RWPE2 (cell line): ENCODE measurements at regions not wholly inside any gene's neighbourhood (a gene's known extent, or its start where the extent isn't known, plus 50 kb on each side); places are given as distances from the start of the nearest gene placed in this dataset.
A peak's percentile ranks its signal among the peaks of the same experiment; 100 is the strongest.

ENCODE experiments used
- ATAC-seq: fragments of 200-7000 bp; cut with Tn5 transposase; 3 replicates; pipeline ENCODE4 v1.9.1; 2021; ENCODE audit warnings: low read depth
- DNase-seq: peaks from one replicate; pipeline ENCODE4 v3.0.0-alpha.2; 2020; ENCODE audit warnings: low spot score
- H3K27ac ChIP-seq: fragments of 450-650 bp; 2 replicates; pipeline ENCODE4 v1.5.1; 2017; ENCODE audit warnings: mild to moderate bottlenecking; ENCODE audit not compliant: poor library complexity, severe bottlenecking
- H3K27me3 ChIP-seq: fragments of 250-450 bp; sonication (Bioruptor Pico); 2 replicates; pipeline ENCODE4 v1.5.1; 2021; ENCODE audit warnings: mild to moderate bottlenecking, moderate library complexity; ENCODE audit not compliant: insufficient read depth, poor library complexity, severe bottlenecking
- H3K36me3 ChIP-seq: fragments of 250-450 bp; sonication (Bioruptor Pico); 2 replicates; pipeline ENCODE4 v1.5.1; 2020; ENCODE audit warnings: low read depth, mild to moderate bottlenecking, moderate library complexity
- H3K4me1 ChIP-seq: fragments of 250-450 bp; sonication (Bioruptor Pico); 2 replicates; pipeline ENCODE4 v1.5.1; 2021; ENCODE audit warnings: mild to moderate bottlenecking, moderate library complexity; ENCODE audit not compliant: insufficient read depth, poor library complexity, severe bottlenecking
- H3K4me3 ChIP-seq: fragments of 250-450 bp; sonication (Bioruptor Pico); 2 replicates; pipeline ENCODE4 v1.5.1; 2021; ENCODE audit warnings: mild to moderate bottlenecking, moderate library complexity; ENCODE audit not compliant: severe bottlenecking
- H3K9me3 ChIP-seq: fragments of 250-450 bp; sonication (Bioruptor Pico); 2 replicates; pipeline ENCODE4 v1.5.1; 2021; ENCODE audit warnings: mild to moderate bottlenecking, moderate library complexity; ENCODE audit not compliant: severe bottlenecking
- TF ChIP-seq, protein P1 (sequence below): fragments of 450-650 bp; IDR thresholded peaks from one replicate; pipeline ENCODE4 v1.5.1; 2017; ENCODE audit warnings: mild to moderate bottlenecking, moderate library complexity; ENCODE audit not compliant: poor library complexity, severe bottlenecking

DNA sequence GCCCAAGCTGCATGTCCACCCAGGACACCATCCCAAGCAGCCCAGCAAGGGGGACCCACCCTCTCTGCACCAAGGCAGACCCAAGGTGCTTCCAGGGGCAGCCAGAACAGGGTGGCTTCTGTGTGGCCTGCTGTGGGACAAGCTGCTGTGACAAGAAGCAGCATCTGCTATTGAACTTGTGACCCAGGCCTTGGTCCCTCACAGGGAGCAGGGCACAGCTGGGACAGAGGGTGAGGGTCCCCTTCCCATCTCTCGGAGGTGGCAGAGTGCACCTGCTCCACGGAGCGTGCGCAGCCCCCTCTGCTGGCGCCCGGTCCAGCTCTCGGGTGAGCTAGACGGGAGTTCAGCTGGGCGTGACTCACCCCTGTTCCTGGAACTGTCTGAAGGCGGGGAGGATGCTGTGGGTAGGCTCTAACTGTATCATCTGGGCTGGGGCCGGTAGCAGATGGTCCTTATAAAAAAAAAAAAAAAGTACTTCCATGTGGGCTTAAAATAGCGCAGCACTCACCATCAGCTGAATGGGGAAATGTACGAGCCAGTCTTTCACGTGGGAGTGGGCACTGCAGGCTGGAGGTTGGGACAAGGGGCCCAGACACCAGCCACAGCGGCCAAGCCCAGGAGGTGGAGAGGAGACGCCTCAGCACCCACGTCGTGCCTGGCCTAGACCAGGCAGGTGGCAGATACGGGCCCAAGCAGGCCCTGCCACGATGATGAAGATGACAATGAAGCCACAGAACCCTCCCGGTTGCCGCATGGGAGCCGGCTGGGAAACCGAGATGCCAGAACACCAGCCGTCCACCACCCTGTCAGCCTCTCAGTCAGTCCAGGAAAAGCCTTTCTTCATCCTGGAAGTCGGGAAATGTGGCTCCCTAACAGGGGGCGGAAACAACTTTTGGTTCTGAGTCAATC lies 136.8 kb upstream of the ID2 start:
- no peaks in the 10 kb centered on the region for H3K36me3 ChIP-seq
- DNase-seq (peak; percentile 34), ATAC-seq (0 out of 3 replicates have a peak, but pooled peaks have one; percentile 36)
- no peak overlapping the region for H3K4me3 ChIP-seq
- H3K9me3 ChIP-seq = no peaks in the 10 kb centered on the region
- H3K27me3 ChIP-seq = no peaks in the 10 kb centered on the region
- no peak overlapping the region for H3K27ac ChIP-seq
- H3K4me1 ChIP-seq = no peaks in the 10 kb centered on the region
- TF ChIP-seq, protein P1, sequence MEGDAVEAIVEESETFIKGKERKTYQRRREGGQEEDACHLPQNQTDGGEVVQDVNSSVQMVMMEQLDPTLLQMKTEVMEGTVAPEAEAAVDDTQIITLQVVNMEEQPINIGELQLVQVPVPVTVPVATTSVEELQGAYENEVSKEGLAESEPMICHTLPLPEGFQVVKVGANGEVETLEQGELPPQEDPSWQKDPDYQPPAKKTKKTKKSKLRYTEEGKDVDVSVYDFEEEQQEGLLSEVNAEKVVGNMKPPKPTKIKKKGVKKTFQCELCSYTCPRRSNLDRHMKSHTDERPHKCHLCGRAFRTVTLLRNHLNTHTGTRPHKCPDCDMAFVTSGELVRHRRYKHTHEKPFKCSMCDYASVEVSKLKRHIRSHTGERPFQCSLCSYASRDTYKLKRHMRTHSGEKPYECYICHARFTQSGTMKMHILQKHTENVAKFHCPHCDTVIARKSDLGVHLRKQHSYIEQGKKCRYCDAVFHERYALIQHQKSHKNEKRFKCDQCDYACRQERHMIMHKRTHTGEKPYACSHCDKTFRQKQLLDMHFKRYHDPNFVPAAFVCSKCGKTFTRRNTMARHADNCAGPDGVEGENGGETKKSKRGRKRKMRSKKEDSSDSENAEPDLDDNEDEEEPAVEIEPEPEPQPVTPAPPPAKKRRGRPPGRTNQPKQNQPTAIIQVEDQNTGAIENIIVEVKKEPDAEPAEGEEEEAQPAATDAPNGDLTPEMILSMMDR = no peak

GRCh38 chr2:8545695-8546611 lies 135.9 kb upstream of the ID2 start:
- Histone ChIP-seq H3K36me3 (no peaks in the 10 kb centered on the region), H3K4me3 (no peak overlapping the region), H3K4me1 (no peaks in the 10 kb centered on the region), H3K27me3 (no peaks in the 10 kb centered on the region), H3K9me3 (no peaks in the 10 kb centered on the region), H3K27ac (no peak overlapping the region)
- DNase-seq = peak; percentile 32
- ATAC-seq = no peak
- TF ChIP-seq, protein P1 = no peak

DNA sequence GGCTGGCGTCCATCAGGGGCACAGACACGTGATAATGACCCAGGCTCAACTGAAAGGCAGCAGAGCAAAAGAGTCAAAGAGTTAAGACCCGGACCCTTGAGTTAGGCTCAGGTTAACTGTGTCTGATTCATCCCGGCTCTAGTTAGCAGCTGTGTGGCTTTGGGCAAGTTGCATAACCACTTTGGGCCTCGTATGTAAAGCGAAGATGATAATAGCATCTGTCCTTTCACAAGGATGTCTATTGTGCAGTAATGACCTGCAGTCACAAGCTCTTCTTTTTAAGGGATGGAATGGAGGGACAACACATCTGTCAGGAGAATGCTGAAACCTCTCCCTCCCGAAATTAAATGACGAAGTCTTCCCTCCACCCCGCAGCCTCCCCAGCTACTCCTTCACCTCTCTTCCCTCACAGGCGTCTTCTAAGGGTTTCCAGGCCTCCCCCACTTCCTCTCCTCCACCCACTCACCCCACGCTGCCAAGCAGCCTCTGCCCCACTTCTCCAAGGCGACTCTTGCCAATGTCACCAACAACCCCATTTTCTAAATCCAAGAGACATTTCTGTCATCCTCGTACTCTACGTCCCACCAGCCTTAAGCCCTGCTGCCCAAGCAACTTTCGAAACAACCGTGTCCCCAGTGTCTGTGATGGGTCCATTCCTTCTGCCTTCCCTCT lies 135.1 kb upstream of the ID2 start:
- H3K4me3 ChIP-seq = no peak overlapping the region
- H3K27me3 ChIP-seq = no peaks in the 10 kb centered on the region
- H3K4me1 ChIP-seq = no peaks in the 10 kb centered on the region
- H3K36me3 ChIP-seq = no peaks in the 10 kb centered on the region
- DNase-seq (peak; percentile 12), ATAC-seq (no peak)
- TF ChIP-seq, protein P1 = no peak
- no peak overlapping the region for H3K27ac ChIP-seq
- no peaks in the 10 kb centered on the region for H3K9me3 ChIP-seq

- TF ChIP-seq, protein P1 = no peak
- ATAC-seq = no peak
- Histone ChIP-seq H3K9me3 (no peaks in the 10 kb centered on the region), H3K4me3 (no peak overlapping the region), H3K27ac (no peak overlapping the region), H3K4me1 (no peaks in the 10 kb centered on the region), H3K27me3 (no peaks in the 10 kb centered on the region), H3K36me3 (no peaks in the 10 kb centered on the region)
- DNase-seq = peak; percentile 27
Measured at GRCh38 chr2:8547284-8548064, 134.4 kb upstream of the ID2 start.
